ENCODE measurements at regions not wholly inside any gene's neighbourhood (a gene's known extent, or its start where the extent isn't known, plus 50 kb on each side); places are given as distances from the start of the nearest gene placed in this dataset.

GRCh38 chr10:123325663-123326190, 171.5 kb downstream of the BUB3 start:
- intact Hi-C loops (cut with DNase I, micrococcal nuclease): no loop called here
- DNase-seq (no peak), ATAC-seq (no peak)
- Histone ChIP-seq H3K4me1 (ENCODE audit: low read depth) (no peaks in the 10 kb centered on the region), H3K9me3 (no peaks in the 10 kb centered on the region), H3K4me3 (no peak overlapping the region), H3K36me3 (ENCODE audit: low read depth) (no peaks in the 10 kb centered on the region)
- TF ChIP-seq CTCF (IDR thresholded peaks at IDR 0.05): no peak

- ATAC-seq (no peak), DNase-seq (no peak)
- H3K9me3 ChIP-seq: no peaks in the 10 kb centered on the region
- no peaks in the 10 kb centered on the region for H3K36me3 ChIP-seq (ENCODE audit: low read depth)
- no peaks in the 10 kb centered on the region for H3K4me1 ChIP-seq (ENCODE audit: low read depth)
- no peak for TF ChIP-seq CTCF (IDR thresholded peaks at IDR 0.05)
- intact Hi-C loops (cut with DNase I, micrococcal nuclease): no loop called here
- no peak overlapping the region for H3K4me3 ChIP-seq
Measured at GRCh38 chr10:123326674-123327073, 172.5 kb downstream of the BUB3 start.

- intact Hi-C loops (cut with DNase I, micrococcal nuclease): no loop called here
- no peak for ATAC-seq
- no peak for DNase-seq
Measured at GRCh38 chr10:123327450-123327849, 173.2 kb downstream of the BUB3 start.

GRCh38 chr10:123327896-123328295, 173.7 kb downstream of the BUB3 start:
- Histone ChIP-seq H3K4me3 (no peak overlapping the region), H3K4me1 (ENCODE audit: low read depth) (no peaks in the 10 kb centered on the region), H3K9me3 (no peaks in the 10 kb centered on the region), H3K36me3 (ENCODE audit: low read depth) (no peaks in the 10 kb centered on the region)
- DNase-seq: no peak
- TF ChIP-seq CTCF (IDR thresholded peaks at IDR 0.05): no peak
- ATAC-seq: no peak
- intact Hi-C loops (cut with DNase I, micrococcal nuclease): no loop called here

More at GRCh38 chr10:123327450-123327849, 173.2 kb downstream of the BUB3 start:
- no peak overlapping the region for H3K4me3 ChIP-seq
- H3K4me1 ChIP-seq (ENCODE audit: low read depth): no peaks in the 10 kb centered on the region
- H3K9me3 ChIP-seq: no peaks in the 10 kb centered on the region
- H3K36me3 ChIP-seq (ENCODE audit: low read depth): no peaks in the 10 kb centered on the region
- no peak for TF ChIP-seq CTCF (IDR thresholded peaks at IDR 0.05)

GRCh38 chr10:123331438-123331837, 177.2 kb downstream of the BUB3 start:
- Histone ChIP-seq H3K4me1 (ENCODE audit: low read depth) (no peaks in the 10 kb centered on the region), H3K9me3 (no peaks in the 10 kb centered on the region), H3K4me3 (no peak overlapping the region), H3K36me3 (ENCODE audit: low read depth) (no peaks in the 10 kb centered on the region)
- no peak for TF ChIP-seq CTCF (IDR thresholded peaks at IDR 0.05)
- no peak for ATAC-seq
- DNase-seq: no peak
- intact Hi-C loops (cut with DNase I, micrococcal nuclease): no loop called here

GRCh38 chr10:123346581-123346980, 192.4 kb downstream of the BUB3 start:
- no peak for ATAC-seq
- DNase-seq: no peak
- H3K4me1 ChIP-seq (ENCODE audit: low read depth): no peaks in the 10 kb centered on the region
- no peak overlapping the region for H3K4me3 ChIP-seq
- no peak for TF ChIP-seq CTCF (IDR thresholded peaks at IDR 0.05)
- no peaks in the 10 kb centered on the region for H3K36me3 ChIP-seq (ENCODE audit: low read depth)
- intact Hi-C loops (cut with DNase I, micrococcal nuclease): no loop called here
- no peaks in the 10 kb centered on the region for H3K9me3 ChIP-seq
